Posterior vena cava (tissue), 2 donors: ENCODE measurements at regions not wholly inside any gene's neighbourhood (a gene's known extent, or its start where the extent isn't known, plus 50 kb on each side); places are given as distances from the start of the nearest gene placed in this dataset.
"Not testable (repeated sequence)": the region's sequence is repeated elsewhere in the genome, so short reads cannot be mapped to it uniquely, and the experiment has no call there.

Experiments
- DNase-seq: peaks from one replicate; pipeline ENCODE4 v3.0.0-alpha.2; 2020; ENCODE audit warnings: low spot score
- intact Hi-C, 2 donors: fragments of 100-400 bp; cut with DNase I; formaldehyde crosslinking; loops; one replicate each; pipeline versions ENCODE4 v1.14.1 to v1.14.2; 2022 to 2023
- donor health status: DM: yes; HTN: yes; CAD: no.
- donor health status: DM: yes; HTN: yes; CAD: no.

DNA sequence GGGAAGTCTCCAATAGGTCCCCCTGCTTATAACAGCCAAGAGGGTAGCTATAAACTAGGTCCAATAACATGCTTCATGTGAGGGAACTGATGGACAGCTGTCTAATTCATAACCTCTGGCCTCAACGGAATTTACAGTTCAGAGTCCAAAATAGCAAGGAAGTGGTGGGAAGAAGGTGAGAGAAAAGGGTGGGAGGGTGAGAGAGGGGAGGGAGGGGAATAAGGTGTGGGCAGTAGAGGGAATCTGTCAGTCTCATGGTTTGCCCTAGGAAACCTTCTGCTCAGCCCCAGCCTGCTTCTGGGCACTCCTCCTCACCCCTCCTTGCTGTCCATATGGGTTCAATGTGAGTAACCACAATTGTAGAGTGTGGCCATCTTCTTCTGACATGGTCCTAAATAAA lies 133.4 kb upstream of the ADO start:
- intact Hi-C loops, result no loop called here

DNA sequence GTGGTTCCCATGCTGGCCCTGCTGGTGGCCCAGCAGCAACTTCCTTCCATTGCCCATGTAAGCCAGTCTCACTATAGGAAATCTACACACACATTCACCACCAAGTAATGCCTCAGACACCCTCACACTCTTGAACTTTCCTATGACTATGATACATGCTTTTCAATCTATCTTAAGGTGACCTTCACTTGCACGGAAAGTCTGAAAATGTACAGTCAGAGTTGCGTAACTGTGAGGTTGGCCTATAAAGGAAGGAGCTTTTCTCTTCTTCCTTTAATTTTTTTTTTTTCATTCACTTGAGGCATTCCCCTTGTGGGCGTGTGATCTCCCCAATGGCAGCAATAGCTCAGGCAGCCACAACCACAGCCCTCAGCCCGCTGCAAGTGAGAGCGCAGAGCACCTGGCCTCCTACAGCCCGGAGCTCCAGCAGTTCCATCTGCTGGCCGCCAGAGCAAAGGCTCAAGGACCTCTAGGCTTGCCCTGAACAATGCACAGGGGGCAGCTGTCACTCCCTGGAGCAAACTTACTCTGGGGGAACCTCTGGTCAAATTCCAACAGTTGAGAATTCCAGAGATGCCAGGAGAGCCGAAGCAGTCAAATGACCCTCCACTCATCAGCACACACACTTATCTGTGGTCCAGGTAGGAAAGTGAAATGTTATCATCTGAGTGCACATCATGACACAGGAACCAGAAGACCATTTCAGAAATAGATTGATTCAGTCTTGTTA lies 123.1 kb upstream of the ADO start:
- intact Hi-C loops, result no loop called here
- no peak for DNase-seq

More for the DNA sequence above, 133.4 kb upstream of the ADO start:
- DNase-seq, result no peak

DNA sequence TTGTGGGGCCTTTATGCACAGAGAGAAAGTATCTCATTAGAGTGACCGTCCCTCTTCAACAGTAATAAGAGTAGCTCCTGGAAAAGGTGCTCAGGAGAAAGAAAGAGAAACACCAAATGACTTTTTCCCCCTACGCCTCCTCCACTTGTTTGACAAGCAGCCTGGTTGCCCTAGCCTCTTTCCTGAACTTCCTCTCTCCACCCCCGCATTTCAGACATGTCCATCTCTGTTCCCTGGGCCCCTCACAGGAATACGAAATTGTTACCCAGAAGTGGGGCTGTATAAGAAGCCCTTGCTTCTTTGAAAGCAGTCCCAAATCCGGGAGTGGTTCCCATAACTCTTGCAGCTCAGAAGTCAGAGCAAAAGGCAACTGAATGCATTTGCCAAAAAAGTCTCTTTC lies 119.6 kb upstream of the ADO start:
- DNase-seq, result no peak
- intact Hi-C loops, result no loop called here

DNA sequence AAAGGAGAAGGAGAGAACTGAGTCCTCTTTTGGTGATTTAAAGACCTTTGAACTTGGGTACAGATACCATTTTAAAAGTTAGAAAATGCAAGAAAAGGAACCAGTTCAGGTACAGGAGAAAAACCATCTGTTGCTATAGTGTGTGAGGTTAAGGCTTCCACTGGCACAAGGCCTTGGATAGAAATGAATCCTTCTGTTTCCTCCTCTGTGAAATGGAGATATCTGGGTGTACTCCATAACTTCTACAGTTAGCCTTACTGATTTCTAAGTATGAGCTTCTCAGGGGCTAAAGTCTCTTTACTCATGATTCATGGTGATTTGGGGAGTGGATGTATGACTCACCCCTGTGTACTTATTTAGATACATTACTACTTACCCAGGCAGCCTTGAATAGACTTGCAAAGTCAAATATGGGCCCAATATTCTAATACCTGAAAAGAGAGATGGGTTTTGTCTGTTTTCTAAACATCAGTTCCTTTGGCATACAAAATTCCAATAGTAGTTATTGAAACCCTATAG lies 117.2 kb upstream of the ADO start:
- no peak for DNase-seq
- intact Hi-C loops, result no loop called here

DNA sequence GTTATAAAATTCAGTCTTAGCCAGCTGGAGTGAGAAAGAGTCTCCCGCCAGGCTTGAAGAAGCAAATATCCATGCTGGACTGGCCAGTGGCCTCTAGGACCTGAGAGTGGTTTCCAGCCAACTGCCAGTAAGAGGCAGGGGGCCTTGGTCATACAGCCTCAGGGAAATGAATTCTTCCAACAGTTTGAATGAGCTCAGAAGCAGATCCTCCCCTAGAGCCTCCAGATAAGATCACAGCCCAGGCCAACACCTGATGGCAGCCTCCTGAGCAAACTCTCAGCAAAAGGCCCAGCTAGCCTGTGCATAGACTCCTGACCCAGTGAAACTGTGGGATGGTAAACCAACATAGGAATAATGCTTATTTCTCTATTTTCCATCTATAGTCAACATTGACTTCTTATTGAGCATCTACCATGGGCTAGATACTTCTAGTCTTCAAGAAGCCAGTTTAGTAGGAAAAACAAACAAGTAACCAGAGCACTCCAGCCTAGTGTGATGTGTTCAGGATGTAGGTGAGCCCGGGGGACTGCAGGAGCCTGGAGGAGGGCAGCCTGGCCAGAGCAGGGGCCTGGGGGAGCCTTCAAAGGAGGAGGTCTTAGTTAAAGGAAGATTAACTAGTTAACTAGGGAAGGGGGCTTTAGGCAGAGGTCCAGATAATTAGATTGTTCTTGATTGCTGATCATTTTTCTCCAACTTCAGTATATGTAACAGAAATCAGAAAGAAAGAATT lies 115.4 kb upstream of the ADO start:
- no peak for DNase-seq
- intact Hi-C loops, result no loop called here

DNA sequence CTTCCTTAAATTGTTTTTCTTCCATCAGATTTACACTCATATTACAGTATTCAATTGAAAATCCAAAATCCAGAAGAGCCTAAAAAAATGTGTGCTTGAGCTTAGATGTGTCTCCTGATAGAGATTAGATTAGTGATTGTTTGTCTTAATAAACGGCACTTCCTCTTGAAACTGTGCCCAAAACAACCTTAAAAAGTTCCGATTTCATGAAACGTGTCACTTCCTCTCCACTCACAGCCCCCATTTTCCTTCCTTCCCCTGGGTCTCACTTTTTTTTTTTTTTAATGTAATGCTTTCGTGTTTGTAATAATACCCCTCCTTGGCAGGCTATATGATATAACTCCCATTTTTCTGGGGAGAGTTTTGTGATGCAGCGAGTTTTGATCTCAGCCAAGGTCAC lies 114.8 kb upstream of the ADO start:
- intact Hi-C loops, result no loop called here

DNA sequence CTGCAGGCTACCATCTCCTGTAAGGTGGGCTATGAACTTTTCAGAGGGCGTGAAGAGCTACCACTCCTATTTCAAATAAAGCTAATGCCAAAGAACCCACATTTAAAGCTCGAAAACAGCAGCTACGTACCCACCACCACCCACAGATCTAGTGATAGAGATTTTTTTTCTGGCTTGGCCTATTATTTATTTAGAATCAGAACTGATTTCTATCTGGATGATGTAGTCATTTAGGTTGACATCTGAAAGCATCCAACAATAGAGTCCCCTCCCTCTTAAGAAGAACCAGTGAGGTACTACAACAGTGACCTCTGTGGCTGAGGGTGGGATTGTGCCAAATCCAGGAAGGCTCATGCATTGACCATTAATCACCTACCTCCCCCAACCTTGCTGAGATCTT lies 113.8 kb upstream of the ADO start:
- intact Hi-C loops, result no loop called here

More for the DNA sequence above, 114.8 kb upstream of the ADO start:
- DNase-seq, result no peak

DNA sequence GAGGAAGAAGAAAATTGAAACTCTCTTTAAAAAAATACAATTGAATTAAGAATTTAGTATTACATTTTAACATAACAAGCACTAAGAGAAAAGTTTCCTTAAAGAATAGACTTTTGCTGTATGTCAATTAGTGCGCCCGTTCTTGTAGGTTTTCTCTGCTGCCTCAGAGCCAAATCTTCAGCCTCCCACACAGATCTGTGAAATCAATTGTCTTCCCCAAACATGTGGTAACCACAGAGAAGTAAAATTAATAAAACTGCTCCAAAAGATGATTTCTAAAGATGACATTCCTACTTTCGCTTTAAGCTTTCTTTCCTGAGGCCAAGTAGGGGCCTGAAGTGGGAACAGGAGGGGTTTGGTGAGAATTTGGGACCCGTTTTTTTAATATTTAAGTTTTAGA lies 113.2 kb upstream of the ADO start:
- intact Hi-C loops, result no loop called here
- DNase-seq, result no peak

More for the DNA sequence above, 113.8 kb upstream of the ADO start:
- no peak for DNase-seq

DNA sequence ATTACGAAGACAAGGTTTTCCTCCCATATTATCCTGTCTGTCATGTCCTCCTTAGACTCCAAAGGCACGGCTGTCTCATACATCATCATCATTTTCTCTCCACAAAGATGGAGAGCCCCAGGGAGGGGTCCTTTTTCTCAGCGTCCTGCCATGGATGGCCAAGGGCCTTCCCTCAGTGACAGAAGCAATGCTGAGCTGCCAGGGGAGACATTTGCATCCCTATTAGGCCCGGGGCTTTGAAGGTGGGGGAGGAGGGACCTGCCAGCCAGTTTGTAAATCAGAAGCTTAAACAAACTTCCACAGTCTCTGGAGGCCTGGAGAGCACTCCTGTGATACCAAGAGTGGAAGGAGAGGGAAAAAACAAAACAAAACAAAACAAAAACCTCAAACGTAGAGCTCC lies 112.4 kb upstream of the ADO start:
- intact Hi-C loops, result no loop called here
- no peak for DNase-seq

DNA sequence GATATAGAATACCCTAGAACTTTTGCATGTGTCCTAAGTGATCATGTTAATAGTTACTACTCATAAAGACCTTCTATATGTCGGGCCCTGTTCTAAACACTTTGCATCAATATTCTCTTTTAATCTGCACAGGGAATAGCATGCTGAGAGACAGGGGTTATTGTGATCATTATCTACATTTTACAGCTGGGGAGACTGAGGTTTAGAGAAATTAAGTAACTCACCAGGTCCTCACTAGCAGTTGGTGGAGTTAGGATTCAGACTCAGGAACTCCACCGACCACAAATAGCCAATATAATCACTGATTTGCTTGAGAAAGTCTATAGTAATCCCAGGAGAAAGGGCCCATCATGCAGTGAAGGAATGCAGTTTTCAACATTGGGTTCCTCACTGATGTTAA lies 111.2 kb upstream of the ADO start:
- no peak for DNase-seq
- intact Hi-C loops, result no loop called here

DNA sequence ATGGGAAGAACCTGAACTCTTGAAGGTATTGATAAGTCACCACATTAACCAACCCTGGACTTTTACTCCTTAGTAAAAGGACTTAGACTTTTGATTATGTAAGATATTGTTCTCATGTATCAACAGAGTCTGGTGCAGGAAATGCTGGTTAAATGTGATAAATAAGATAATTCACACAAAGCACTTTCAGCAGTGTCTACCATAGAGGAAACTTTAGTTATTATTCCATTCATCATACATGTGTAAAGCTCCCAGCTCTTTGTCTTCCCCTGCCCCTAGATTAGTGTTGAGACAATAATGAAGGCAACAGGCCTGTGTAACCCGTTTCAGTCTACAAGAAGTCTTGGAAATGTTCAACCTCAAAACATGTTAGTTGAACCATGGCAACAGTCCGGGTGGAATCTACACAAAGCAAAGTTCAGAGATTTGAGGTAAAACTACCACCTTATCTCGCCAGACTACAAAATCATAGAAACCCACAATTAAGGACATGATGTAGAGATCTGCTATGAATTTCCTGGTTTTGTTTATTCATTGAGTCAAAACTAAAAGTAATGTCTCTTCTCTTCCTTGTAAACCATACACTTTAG lies 109.9 kb upstream of the ADO start:
- intact Hi-C loops, result no loop called here
- DNase-seq, result no peak

DNA sequence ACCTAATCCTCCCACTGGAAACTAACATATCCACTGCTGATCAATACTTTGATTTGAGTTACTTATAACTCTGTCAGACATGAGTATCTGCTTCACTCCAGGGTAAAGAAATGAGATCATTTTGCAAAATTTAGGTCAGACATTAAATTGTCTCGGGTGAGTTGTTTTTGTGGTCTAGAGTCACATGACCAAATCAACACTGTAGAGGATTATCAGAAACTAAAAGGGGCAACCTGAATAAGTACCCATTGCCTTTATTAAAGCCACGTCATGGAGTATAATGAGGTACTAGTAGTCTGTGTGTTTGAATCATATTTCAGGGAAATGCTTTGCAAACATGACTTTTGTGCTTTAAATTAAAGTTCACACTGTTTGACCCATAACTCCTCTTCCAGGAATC lies 107.7 kb upstream of the ADO start:
- intact Hi-C loops, result no loop called here
- no peak for DNase-seq

DNA sequence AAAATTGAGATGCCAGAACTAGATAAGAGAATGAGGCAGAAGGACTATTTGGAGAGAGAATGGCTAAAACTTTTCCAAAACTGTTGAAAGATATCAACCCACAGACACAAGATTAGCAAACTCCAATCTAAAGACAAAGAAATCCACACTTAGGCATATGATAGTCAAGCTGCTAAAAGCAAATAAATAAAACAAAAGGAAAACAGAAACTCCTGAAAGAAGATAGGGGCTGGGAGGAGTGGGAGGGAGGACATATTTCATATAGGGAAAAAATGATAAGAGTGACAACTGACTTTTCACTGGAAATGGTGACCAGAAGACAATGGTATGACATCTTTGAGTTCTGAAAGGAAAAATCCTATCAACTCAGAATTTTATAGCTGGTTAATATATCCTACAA lies 105.4 kb upstream of the ADO start:
- intact Hi-C loops, result no loop called here
- no peak for DNase-seq

DNA sequence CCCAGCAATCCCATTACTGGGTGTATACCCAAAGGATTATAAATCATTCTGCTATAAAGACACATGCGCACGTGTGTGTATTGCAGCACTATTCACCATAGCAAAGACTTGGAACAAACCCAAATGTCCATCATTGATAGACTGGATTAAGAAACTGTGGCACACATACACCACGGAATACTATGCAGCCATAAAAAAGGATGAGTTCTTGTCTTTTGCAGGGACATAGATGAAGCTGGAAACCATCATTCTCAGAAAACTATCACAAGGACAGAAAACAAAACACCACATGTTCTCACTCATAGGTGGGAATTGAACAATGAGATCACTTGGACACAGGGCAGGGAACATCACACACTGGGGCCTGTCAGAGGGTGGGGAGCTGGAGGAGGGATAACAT lies 100.4 kb upstream of the ADO start:
- DNase-seq, intact Hi-C loops: not testable (repeated sequence)

DNA sequence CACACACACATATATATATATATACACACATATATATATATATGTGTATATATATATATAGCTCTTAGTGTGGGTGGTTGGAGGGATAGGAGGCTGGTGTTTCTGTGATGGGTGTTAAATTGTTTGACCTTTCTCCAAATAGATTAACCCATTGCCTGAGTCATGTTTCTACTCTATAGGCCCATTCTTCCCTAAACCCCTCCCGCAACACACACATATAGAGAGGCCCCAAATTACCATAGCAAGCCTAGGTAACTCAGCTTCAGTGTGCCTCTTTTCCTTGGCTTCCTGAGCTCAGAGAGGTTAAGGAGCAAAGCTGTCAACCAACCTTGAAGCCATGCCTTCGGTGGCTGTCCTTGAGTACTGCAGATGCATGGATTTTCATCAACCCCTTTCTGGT lies 98.7 kb upstream of the ADO start:
- intact Hi-C loops, result no loop called here
- DNase-seq, result no peak

DNA sequence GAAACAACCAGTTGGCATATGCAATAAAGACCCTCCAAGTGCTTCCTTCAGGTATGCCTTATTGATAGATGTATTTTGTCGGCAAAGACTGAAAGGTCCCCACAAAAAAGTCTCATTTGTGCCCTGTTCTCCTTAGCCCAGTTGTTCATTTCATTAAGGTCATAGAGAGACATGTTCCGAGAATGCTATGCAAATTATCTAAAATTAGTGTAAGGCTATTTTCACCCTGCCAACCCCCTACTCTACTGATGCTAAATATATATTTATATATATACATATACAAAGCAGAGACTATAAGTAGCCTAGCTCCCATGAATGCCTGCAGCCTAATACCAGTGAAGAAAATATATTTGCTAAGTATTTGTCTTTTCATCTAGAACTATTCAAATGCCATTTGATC lies 96.7 kb upstream of the ADO start:
- no peak for DNase-seq
- intact Hi-C loops, result no loop called here

DNA sequence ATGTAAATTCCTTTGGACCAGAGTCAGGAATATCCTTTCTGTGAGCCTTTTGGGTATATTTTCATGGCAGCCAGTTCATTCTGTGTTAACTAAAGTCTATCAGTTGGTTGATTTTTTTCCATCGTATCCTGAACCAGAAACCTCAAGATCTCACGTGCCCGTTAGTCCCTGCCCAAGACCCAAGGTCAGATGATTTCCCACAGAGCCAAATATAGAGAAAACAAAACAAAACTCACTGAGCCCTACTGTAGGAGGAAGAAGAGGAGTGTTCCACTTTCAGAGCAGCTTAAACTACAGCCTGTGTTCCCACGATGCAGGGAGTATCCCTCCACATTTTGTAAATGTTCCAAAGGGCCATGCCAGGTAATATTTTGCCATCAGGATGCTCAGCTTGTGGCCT lies 96.0 kb upstream of the ADO start:
- intact Hi-C loops, result no loop called here
- DNase-seq, result no peak

DNA sequence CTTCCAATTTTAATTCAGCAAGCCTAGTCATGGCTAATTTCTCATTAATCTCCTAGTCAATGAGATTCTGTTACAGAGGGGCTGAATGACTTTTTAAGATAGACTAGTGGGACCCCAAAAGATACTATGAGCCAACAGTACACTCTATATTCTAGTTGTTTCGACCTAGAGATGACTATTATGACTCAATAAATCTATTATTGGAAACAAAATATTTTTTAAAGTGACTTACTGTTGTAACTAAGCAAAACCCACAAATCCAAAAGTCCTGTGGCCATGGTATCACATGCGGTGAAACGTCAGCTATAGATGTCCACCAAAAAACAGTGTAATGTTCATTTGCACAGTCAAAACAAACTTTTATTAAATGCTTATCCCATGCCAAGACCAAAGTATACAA lies 95.3 kb upstream of the ADO start:
- DNase-seq, result no peak
- intact Hi-C loops, result no loop called here

DNA sequence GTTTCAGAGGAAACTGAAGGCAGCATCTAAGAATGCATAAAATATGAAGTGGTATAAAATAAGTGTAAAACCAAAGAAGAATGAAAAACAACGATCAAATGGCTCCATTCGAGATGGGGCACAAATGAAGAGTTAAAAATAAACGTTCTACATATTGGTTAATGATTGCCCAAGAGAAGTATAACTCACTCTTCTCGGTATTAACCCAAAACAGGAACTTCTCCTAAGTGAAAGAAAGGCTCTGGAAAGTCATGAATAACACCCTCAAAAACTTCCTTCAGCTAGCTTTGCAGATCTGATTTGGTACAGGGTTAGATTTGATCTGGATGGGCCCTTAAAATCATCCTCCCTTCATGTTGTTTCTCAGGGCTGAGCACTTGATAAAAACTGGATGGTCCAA lies 94.3 kb upstream of the ADO start:
- intact Hi-C loops, result no loop called here
- no peak for DNase-seq

DNA sequence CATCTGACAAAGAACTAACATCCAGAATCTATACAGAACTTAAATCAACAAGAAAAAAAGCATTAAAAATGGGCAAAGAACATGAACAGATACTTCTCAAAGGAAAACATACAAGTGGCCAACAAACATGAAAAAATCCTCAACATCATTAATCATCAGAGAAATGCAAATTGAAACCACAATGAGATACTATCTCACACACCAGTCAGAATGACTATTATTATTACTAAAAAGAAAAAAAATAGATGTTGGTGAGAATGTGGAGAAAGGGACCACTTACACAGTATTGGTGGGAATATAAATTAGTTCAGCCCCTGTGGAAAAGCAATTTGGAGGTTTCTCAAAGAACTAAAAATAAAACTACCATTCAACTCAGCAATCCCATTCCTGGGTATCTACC lies 89.1 kb upstream of the ADO start:
- DNase-seq, result no peak
- intact Hi-C loops, result no loop called here

DNA sequence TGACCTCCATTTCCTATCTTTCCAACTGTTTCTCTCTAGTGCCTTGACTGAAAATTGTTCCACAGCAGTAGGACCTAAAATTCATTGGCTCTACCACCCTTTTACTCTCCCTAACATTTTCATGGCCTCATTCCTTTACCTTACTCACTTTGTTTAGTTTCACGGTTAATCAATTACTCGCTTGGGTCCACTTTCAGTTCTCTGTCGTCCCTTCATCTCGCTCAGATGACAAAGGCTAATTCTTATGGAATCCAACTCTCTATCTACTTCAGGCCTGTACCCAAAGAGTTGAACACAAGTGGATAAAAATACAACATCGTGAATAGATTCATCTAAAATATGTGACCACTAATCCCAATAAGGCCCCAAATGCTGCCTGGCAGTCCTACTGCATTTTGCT lies 85.9 kb upstream of the ADO start:
- intact Hi-C loops, result no loop called here
- no peak for DNase-seq
